Osteocyte (in vitro differentiated cells): ENCODE measurements at regions not wholly inside any gene's neighbourhood (a gene's known extent, or its start where the extent isn't known, plus 50 kb on each side); places are given as distances from the start of the nearest gene placed in this dataset.

Experiments
- DNase-seq: peaks from one replicate; pipeline ENCODE4 v3.0.0; 2021; ENCODE audit warnings: mixed read lengths; ENCODE audit not compliant: unreplicated experiment; ENCODE audit errors: extremely low spot score
- H3K27ac Mint-ChIP-seq: one replicate; pipeline ENCODE4 v1.8.0; 2021; ENCODE audit warnings: mild to moderate bottlenecking, mixed read lengths; ENCODE audit not compliant: unreplicated experiment
- H3K27me3 Mint-ChIP-seq: one replicate; pipeline ENCODE4 v1.8.0; 2021; ENCODE audit warnings: mixed read lengths; ENCODE audit not compliant: unreplicated experiment
- H3K36me3 Mint-ChIP-seq: one replicate; pipeline ENCODE4 v1.8.0; 2021; ENCODE audit warnings: mixed read lengths; ENCODE audit not compliant: unreplicated experiment
- H3K4me1 Mint-ChIP-seq: one replicate; pipeline ENCODE4 v1.8.0; 2021; ENCODE audit warnings: mixed read lengths; ENCODE audit not compliant: unreplicated experiment
- H3K4me3 Mint-ChIP-seq: one replicate; pipeline ENCODE4 v1.8.0; 2021; ENCODE audit warnings: mild to moderate bottlenecking, moderate library complexity, mixed read lengths; ENCODE audit not compliant: unreplicated experiment
- H3K9me3 Mint-ChIP-seq: one replicate; pipeline ENCODE4 v1.8.0; 2021; ENCODE audit warnings: mixed read lengths; ENCODE audit not compliant: unreplicated experiment
- CTCF ChIP-seq: fragments of 200-600 bp; sonication (generic); IDR thresholded peaks from 2 replicates; pipeline ENCODE4 v1.5.0; 2021; ENCODE audit warnings: antibody characterized with exemption, mild to moderate bottlenecking, moderate library complexity

- Mint-ChIP-seq H3K9me3 (no peaks in the 10 kb centered on the region), H3K4me1 (no peaks in the 10 kb centered on the region), H3K27me3 (no peaks in the 10 kb centered on the region), H3K36me3 (no peaks in the 10 kb centered on the region), H3K27ac (no peak overlapping the region), H3K4me3 (no peak overlapping the region)
- no peak for TF ChIP-seq CTCF
- no peak for DNase-seq
These were observed 848.5 kb upstream of the MAN1A1 start for GRCh38 chr6:120198033-120198432.

- Mint-ChIP-seq H3K27me3 (no peaks in the 10 kb centered on the region), H3K36me3 (no peaks in the 10 kb centered on the region), H3K4me1 (no peaks in the 10 kb centered on the region)
These were observed 836.5 kb upstream of the MAN1A1 start for GRCh38 chr6:120186080-120186479.

GRCh38 chr6:120173250-120173649 is 823.7 kb upstream of the MAN1A1 start:
- H3K36me3 Mint-ChIP-seq, result no peaks in the 10 kb centered on the region
- no peak overlapping the region for H3K4me3 Mint-ChIP-seq
- no peaks in the 10 kb centered on the region for H3K27me3 Mint-ChIP-seq
- no peak for DNase-seq
- TF ChIP-seq CTCF, result no peak
- H3K27ac Mint-ChIP-seq, result no peak overlapping the region
- no peaks in the 10 kb centered on the region for H3K9me3 Mint-ChIP-seq
- H3K4me1 Mint-ChIP-seq, result no peaks in the 10 kb centered on the region

More at GRCh38 chr6:120186080-120186479, 836.5 kb upstream of the MAN1A1 start:
- DNase-seq, result no peak
- H3K9me3 Mint-ChIP-seq, result no peaks in the 10 kb centered on the region
- no peak overlapping the region for H3K4me3 Mint-ChIP-seq
- no peak overlapping the region for H3K27ac Mint-ChIP-seq
- no peak for TF ChIP-seq CTCF

GRCh38 chr6:120164531-120164930 is 815.0 kb upstream of the MAN1A1 start:
- no peak for TF ChIP-seq CTCF
- no peaks in the 10 kb centered on the region for H3K36me3 Mint-ChIP-seq

GRCh38 chr6:120157873-120158272 is 808.3 kb upstream of the MAN1A1 start:
- no peak overlapping the region for H3K27ac Mint-ChIP-seq

More at GRCh38 chr6:120164531-120164930, 815.0 kb upstream of the MAN1A1 start:
- no peak overlapping the region for H3K4me3 Mint-ChIP-seq
- no peak overlapping the region for H3K27ac Mint-ChIP-seq
- no peaks in the 10 kb centered on the region for H3K4me1 Mint-ChIP-seq
- H3K27me3 Mint-ChIP-seq, result no peaks in the 10 kb centered on the region
- no peaks in the 10 kb centered on the region for H3K9me3 Mint-ChIP-seq
- DNase-seq, result no peak

More at GRCh38 chr6:120157873-120158272, 808.3 kb upstream of the MAN1A1 start:
- no peak for TF ChIP-seq CTCF
- H3K4me3 Mint-ChIP-seq, result no peak overlapping the region
- H3K4me1 Mint-ChIP-seq, result no peaks in the 10 kb centered on the region
- H3K27me3 Mint-ChIP-seq, result no peaks in the 10 kb centered on the region
- no peak for DNase-seq
- no peaks in the 10 kb centered on the region for H3K9me3 Mint-ChIP-seq
- no peaks in the 10 kb centered on the region for H3K36me3 Mint-ChIP-seq
